HG02970 (cell line): ENCODE measurements at regions not wholly inside any gene's neighbourhood (a gene's known extent, or its start where the extent isn't known, plus 50 kb on each side); places are given as distances from the start of the nearest gene placed in this dataset.

Experiments
- ATAC-seq: cut with Tn5 transposase; IDR thresholded peaks from one replicate; pipeline ENCODE4 v1.9.1; 2021; ENCODE audit warnings: mild to moderate bottlenecking, moderate library complexity, moderate number of reproducible peaks; ENCODE audit not compliant: unreplicated experiment, low FRiP score

GRCh38 chr18:73966954-73967353 is 180.7 kb downstream of the FBXO15 start:
- ATAC-seq: no peak

- no peak for ATAC-seq
Measured at GRCh38 chr18:73962256-73962655, 185.4 kb downstream of the FBXO15 start.

- ATAC-seq: no peak
Measured at GRCh38 chr18:73961804-73962203, 185.8 kb downstream of the FBXO15 start.

GRCh38 chr18:73959352-73959751 is 188.3 kb downstream of the FBXO15 start:
- ATAC-seq: no peak

- no peak for ATAC-seq
Measured at GRCh38 chr18:73954268-73954667, 193.4 kb downstream of the FBXO15 start.

GRCh38 chr18:73952296-73952946 is 195.2 kb downstream of the FBXO15 start:
- no peak for ATAC-seq

- ATAC-seq: no peak
Measured at GRCh38 chr18:73950116-73950700, 197.4 kb downstream of the FBXO15 start.

- no peak for ATAC-seq
Measured at GRCh38 chr18:73948497-73948896, 199.1 kb downstream of the FBXO15 start.

GRCh38 chr18:73948084-73948483 is 199.6 kb downstream of the FBXO15 start:
- ATAC-seq: no peak

GRCh38 chr18:73947180-73947921 is 200.3 kb downstream of the FBXO15 start:
- no peak for ATAC-seq

- ATAC-seq: no peak
Measured at GRCh38 chr18:73945130-73945792, 202.4 kb downstream of the FBXO15 start.

- no peak for ATAC-seq
Measured at GRCh38 chr18:73944715-73945114, 202.9 kb downstream of the FBXO15 start.

- ATAC-seq: no peak
Measured at GRCh38 chr18:73943763-73944162, 203.9 kb downstream of the FBXO15 start.

GRCh38 chr18:73942956-73943355 is 204.7 kb downstream of the FBXO15 start:
- no peak for ATAC-seq

GRCh38 chr18:73942081-73942625 is 205.5 kb downstream of the FBXO15 start:
- no peak for ATAC-seq

GRCh38 chr18:73940721-73941120 is 206.9 kb downstream of the FBXO15 start:
- ATAC-seq: no peak

- ATAC-seq: no peak
Measured at GRCh38 chr18:73939391-73939790, 208.2 kb downstream of the FBXO15 start.

- no peak for ATAC-seq
Measured at GRCh38 chr18:73933685-73934084, 213.9 kb downstream of the FBXO15 start.

- ATAC-seq: no peak
Measured at GRCh38 chr18:73932976-73933375, 214.7 kb downstream of the FBXO15 start.

- ATAC-seq: no peak
Measured at GRCh38 chr18:73927496-73927895, 220.1 kb downstream of the FBXO15 start.

GRCh38 chr18:73924836-73925235 is 222.8 kb downstream of the FBXO15 start:
- ATAC-seq: no peak
